Epidermal melanocyte (primary cell): ENCODE measurements at regions not wholly inside any gene's neighbourhood (a gene's known extent, or its start where the extent isn't known, plus 50 kb on each side); places are given as distances from the start of the nearest gene placed in this dataset.

ENCODE experiments used
- DNase-seq: peaks from one replicate; pipeline ENCODE4 v3.0.0; 2011; ENCODE audit warnings: low spot score; ENCODE audit not compliant: insufficient read length

GRCh38 chr7:84629640-84630318 is 435.2 kb upstream of the SEMA3A start:
- DNase-seq, result no peak

GRCh38 chr7:84629216-84629615 is 434.6 kb upstream of the SEMA3A start:
- DNase-seq, result no peak

DNA sequence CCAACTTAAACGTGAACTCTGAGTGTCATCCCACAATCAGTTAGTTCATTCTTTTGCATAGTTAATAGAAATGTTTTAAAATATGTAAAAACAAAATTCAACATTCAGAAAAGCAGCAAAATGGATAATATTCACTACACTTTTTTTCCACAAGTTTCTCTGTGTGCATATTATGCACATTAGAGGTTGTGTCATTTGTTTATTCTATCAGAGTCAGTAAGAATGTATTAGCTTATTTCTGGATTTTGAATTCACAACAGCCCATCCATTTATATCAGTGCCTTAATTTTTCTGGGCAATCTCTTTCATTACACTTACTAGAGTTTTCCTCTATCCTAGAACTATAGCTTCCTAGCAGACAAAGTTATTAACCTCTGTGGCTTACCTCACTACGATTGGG is 432.7 kb upstream of the SEMA3A start:
- no peak for DNase-seq

GRCh38 chr7:84624927-84625326 is 430.3 kb upstream of the SEMA3A start:
- DNase-seq, result no peak

GRCh38 chr7:84624527-84624926 is 429.9 kb upstream of the SEMA3A start:
- DNase-seq, result no peak

DNA sequence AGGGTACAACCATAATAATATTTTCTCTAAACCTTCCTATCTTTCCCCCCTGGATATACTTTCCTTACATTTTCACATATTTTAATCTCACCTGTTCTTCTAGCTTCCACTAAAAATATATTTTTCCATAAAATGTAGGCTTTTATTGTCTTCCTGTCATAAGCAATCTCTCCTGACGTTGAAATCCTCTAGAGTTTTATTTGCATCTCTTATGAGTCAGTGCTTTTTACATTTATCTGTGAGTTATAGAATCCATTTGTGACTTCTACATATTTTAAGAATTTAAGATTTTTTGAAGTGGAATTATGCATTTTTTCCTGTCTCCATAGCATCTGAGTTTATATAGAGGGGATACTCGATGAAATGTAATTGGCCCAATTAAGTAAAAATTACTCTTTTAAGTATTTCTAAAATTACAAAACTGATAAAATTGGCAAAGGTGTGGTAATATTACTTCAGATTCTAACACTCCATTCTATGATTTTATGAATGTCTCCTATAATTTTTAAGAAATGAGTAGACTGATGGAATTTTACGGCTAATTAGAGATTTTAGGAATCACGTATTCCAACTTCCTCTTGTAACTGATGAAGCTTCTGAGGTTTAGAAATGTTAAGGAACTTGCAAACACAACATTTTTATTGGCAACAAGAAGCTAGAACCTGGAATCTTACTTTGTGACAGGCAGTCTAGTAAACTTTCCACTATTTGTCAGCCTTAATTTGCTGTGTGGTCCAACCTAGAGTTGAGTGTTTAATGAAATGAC is 422.9 kb upstream of the SEMA3A start:
- no peak for DNase-seq

DNA sequence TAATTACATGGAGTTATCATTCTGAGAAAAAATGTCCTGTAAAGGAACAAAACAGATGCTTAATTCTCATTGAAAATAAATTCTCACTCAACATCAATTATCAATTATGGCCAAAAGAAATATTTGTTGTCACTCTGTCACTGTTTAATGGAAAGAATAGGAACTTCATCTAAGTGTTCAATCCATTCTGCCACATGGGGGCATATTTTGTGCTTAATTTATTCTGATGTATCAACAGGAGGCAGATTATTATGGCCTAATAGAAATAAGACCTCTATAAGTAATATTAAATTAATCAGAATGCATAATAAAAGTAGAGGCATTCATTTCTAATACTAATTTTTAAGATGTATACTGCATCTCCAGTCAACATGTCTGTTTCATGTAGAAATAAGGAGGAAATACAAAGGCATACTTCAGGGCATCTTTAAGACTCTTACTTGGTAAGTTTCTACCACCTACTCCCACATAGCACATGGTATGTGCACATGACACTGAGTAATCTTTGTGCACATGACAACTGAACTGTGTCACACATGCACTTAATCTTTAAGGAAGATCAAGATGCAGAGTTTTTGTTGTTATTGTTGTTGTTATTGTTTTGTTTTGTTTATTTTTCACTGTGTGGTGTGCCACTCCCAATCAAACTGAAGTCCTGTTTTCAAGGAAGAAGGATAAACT is 420.4 kb upstream of the SEMA3A start:
- no peak for DNase-seq

DNA sequence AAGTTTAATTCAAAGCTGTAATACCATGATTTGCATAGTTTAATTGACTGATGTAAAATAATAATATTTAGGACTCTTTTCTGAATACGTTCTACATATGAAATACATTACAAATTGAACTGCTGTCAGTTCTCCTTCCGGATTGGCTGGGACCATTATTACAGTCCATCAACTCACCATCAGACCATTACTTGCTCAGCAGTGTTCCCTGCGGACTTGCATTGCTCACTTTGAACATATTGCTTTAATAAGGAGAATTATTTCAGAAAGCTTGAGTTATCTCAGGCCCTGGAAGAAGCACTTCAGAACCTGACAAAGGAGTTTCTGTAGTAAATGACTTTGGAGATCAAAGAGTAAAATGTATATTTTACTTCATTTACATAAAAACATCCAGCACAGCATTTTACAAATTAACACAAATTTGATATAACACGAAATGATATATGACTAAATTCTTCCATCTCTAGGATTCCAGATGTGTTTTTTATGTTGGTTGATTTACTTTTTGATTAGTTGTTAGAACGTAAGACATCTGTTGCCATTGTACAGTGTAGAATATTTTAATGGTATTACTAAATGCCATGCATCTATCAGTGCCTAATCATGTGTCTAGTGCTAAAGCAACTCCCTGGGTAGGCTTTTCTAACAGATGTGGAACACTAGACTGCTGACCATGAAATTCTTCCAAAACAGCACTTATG is 418.5 kb upstream of the SEMA3A start:
- DNase-seq, result no peak

GRCh38 chr7:84611391-84611790 is 416.8 kb upstream of the SEMA3A start:
- DNase-seq, result no peak

DNA sequence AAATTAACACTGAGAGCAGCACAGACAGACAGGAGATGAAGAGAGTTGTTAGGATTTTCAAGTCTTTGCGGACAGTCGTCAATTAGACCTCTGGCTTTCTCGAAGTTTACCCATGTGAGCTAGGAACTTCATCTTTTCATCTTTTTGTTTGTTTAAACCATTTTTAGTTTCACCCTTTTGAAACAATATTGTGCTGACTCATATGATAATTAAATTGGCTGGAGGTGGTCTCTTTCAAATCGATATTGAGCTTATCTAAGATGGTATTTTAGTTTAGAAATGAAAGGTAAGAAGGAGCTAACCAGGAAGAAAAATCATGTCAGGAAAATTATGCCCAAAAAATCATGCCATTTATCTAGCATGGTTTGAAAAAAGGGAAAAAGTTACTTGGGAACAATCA is 415.8 kb upstream of the SEMA3A start:
- no peak for DNase-seq

- no peak for DNase-seq
Measured at GRCh38 chr7:84605301-84605700, 410.7 kb upstream of the SEMA3A start.

DNA sequence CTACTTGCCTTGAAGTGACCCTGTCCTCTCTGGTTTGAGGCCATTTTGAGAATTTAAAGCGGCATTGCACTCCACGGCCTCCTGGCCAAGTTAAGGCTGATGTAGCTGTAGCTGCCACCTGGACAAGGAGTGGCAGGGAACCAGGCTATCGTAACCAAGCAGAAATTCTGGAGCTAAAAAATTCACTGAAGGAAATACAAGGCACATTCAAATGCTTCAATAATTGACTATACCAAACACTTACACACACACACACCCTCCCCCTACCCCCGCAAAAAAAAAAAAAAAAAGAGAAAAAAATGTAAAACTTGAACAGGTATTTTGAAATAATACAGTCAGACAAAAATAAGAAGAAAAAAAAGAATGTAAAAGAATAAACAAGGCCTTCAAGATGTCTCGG is 409.0 kb upstream of the SEMA3A start:
- DNase-seq, result no peak

DNA sequence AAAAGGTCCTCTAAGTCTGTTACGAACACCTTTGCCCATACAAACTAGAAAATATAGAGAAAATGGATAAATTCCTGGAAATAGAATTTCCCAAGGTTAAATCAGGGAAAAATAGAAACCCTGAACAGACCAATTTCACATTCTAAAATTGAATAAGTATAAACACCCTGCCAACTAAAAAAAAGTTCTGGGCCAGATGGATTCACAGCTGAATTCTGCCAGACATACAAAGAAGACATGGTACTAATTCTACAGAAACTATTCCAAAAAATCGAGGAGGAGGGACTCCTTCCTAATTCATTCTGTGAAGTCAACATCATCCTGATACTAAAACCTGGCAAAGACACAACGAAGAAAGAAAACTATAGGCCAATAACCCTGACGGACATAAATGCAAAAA is 400.4 kb upstream of the SEMA3A start:
- DNase-seq, result no peak

- DNase-seq, result no peak
Measured at GRCh38 chr7:84591897-84592296, 397.3 kb upstream of the SEMA3A start.

- DNase-seq, result no peak
Measured at GRCh38 chr7:84589012-84589411, 394.4 kb upstream of the SEMA3A start.

DNA sequence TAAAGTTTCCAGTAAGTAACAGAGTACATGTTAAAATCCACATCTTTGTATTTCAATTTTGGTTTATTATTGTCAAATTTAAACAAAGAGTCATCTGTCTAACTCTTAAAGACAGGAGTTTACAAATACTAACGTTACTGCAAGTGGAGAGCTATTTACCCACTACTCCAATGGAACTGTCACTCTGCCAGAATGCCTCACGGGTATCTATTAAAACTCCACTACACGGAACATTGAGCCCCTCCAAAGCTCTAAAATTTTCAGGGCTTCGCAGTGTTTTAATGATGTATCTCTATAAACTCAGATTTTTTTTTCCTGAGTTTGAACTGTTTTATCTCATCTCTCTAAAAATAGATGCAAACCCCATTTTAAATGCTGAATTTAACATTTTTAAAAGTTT is 388.7 kb upstream of the SEMA3A start:
- no peak for DNase-seq

GRCh38 chr7:84582747-84583146 is 388.2 kb upstream of the SEMA3A start:
- DNase-seq, result no peak

DNA sequence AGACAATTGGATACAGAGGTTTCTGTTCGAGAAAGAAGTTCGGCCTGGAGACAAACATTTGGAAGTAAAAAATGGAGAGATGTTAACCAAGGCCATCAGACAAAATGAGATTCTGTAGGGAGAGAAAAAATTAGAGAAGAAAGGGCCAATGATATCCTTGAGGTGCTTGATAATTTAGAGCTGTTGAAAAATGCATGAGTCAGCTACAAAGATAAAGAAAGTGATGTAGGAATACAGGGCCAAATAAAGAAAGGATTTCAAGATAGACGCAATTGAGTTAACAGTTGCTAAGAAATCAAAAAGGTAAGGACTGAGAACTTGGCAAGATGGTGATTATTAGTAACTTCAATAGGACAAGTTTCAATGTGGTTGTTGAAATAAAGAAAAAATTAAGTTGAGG is 384.2 kb upstream of the SEMA3A start:
- no peak for DNase-seq

- no peak for DNase-seq
Measured at GRCh38 chr7:84568781-84569180, 374.2 kb upstream of the SEMA3A start.

GRCh38 chr7:84565345-84566074 is 370.9 kb upstream of the SEMA3A start:
- DNase-seq, result no peak

DNA sequence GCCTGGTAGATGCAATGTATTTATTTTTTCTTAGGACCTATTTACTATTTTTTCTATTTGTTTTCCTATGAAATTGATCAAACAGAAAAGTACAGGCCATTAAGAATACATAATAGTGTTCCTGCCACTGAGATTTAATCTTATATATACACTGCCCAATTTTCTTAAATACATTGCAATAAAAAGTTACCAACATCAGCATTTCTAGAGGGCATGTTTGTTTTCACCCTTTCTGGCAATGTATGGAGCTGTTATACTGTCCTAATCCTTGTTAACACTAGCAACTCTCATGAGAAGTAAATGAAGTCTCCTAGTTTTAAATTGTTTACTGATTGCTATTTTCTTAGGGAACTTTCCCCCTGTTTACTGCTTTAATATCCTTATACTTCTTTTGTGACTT is 359.1 kb upstream of the SEMA3A start:
- DNase-seq, result no peak
